HEK293 (cell line): ENCODE measurements at regions not wholly inside any gene's neighbourhood (a gene's known extent, or its start where the extent isn't known, plus 50 kb on each side); places are given as distances from the start of the nearest gene placed in this dataset.
A peak's percentile ranks its signal among the peaks of the same experiment; 100 is the strongest.

ENCODE experiments used
- CTCF ChIA-PET: fragments of 350-600 bp; formaldehyde crosslinking; extraction: SDS; loops from one replicate; lab custom pipeline; 2021; ENCODE audit warnings: antibody characterized with exemption; lab: Yijun Ruan, JAX
- POLR2A ChIA-PET: fragments of 300-600 bp; formaldehyde crosslinking; extraction: SDS; loops from one replicate; lab custom pipeline; 2020; ENCODE audit warnings: antibody characterized with exemption, inconsistent platforms; lab: Yijun Ruan, JAX
- H3K27ac ChIP-seq: fragments of 200-500 bp; sonication (Bioruptor generic); 2 replicates; pipeline ENCODE4 v1.5.1; 2014; ENCODE audit warnings: low read depth, low read length, control low read depth, inconsistent platforms; ENCODE audit errors: extremely low read depth
- H3K36me3 ChIP-seq, 2 experiments: fragments of 200-500 bp in 1 of 2; sonication (Bioruptor generic) in 1 of 2; 1 replicate in 1 of 2; 2 replicates in 1 of 2; pipeline ENCODE4 v1.5.1; 2014 to 2017; ENCODE audit warnings: inconsistent platforms in 2 of 2, low read length in 2 of 2; ENCODE audit not compliant: control insufficient read depth in 2 of 2, insufficient read depth in 1 of 2
- H3K4me1 ChIP-seq: fragments of 200-500 bp; sonication (Bioruptor generic); 2 replicates; pipeline ENCODE4 v1.5.1; 2014; ENCODE audit warnings: mild to moderate bottlenecking, low read length, inconsistent platforms; ENCODE audit not compliant: control insufficient read depth, insufficient read depth
- H3K4me3 ChIP-seq: 2 replicates; pipeline ENCODE4 v1.5.1; 2011; ENCODE audit warnings: low read depth, mild to moderate bottlenecking, control low read depth, low read length, moderate library complexity
- H3K9me3 ChIP-seq: fragments of 200-500 bp; sonication (Bioruptor generic); 2 replicates; pipeline ENCODE4 v1.5.1; 2014; ENCODE audit warnings: low read depth, low read length, inconsistent platforms; ENCODE audit not compliant: control insufficient read depth, insufficient read depth
- BCL6B ChIP-seq: fragments of 450-650 bp; formaldehyde crosslinking; IDR thresholded peaks from 2 replicates; pipeline ENCODE4 v1.5.1; 2017; ENCODE audit warnings: missing biosample characterization, missing genetic modification characterization
- REPIN1 ChIP-seq: fragments of 450-650 bp; formaldehyde crosslinking; IDR thresholded peaks from 2 replicates; pipeline ENCODE4 v1.5.1; 2017; ENCODE audit warnings: missing biosample characterization, missing genetic modification characterization, low read depth
- TRIM28 ChIP-seq: IDR thresholded peaks from 2 replicates; pipeline ENCODE4 v1.6.1; 2011; ENCODE audit warnings: low read length, control low read depth, borderline replicate concordance
- WT1 ChIP-seq: fragments of 450-650 bp; formaldehyde crosslinking; IDR thresholded peaks from 2 replicates; pipeline ENCODE4 v1.5.1; 2016; ENCODE audit warnings: missing biosample characterization, missing genetic modification characterization
- ZNF138 ChIP-seq: fragments of 450-650 bp; formaldehyde crosslinking; IDR thresholded peaks from 2 replicates; pipeline ENCODE4 v1.5.1; 2016; ENCODE audit warnings: missing biosample characterization, missing genetic modification characterization, borderline replicate concordance
- ZNF155 ChIP-seq: fragments of 450-650 bp; formaldehyde crosslinking; IDR thresholded peaks from 2 replicates; pipeline ENCODE4 v1.5.1; 2016; ENCODE audit warnings: missing biosample characterization, missing genetic modification characterization
- ZNF239 ChIP-seq: fragments of 450-650 bp; formaldehyde crosslinking; IDR thresholded peaks from 2 replicates; pipeline ENCODE4 v1.5.1; 2016; ENCODE audit warnings: missing biosample characterization, missing genetic modification characterization
- ZNF280D ChIP-seq: fragments of 450-650 bp; formaldehyde crosslinking; IDR thresholded peaks from 2 replicates; pipeline ENCODE4 v1.5.1; 2016; ENCODE audit warnings: missing biosample characterization, missing genetic modification characterization
- ZNF335 ChIP-seq: fragments of 450-650 bp; formaldehyde crosslinking; conservative IDR thresholded peaks from 2 replicates; pipeline ENCODE4 v1.5.1; 2016; ENCODE audit warnings: missing biosample characterization, missing genetic modification characterization
- ZNF404 ChIP-seq: fragments of 450-650 bp; formaldehyde crosslinking; IDR thresholded peaks from 2 replicates; pipeline ENCODE4 v1.5.1; 2017; ENCODE audit warnings: missing biosample characterization, missing genetic modification characterization
- ZNF513 ChIP-seq: fragments of 450-650 bp; IDR thresholded peaks from 2 replicates; pipeline ENCODE4 v1.5.1; 2018; ENCODE audit warnings: missing biosample characterization, missing genetic modification characterization
- ZNF624 ChIP-seq: fragments of 450-650 bp; formaldehyde crosslinking; IDR thresholded peaks from 2 replicates; pipeline ENCODE4 v1.5.1; 2017; ENCODE audit warnings: missing biosample characterization, missing genetic modification characterization
- ZNF626 ChIP-seq: fragments of 450-650 bp; sonication (Bioruptor Pico); formaldehyde crosslinking; IDR thresholded peaks from 2 replicates; pipeline ENCODE4 v1.5.1; 2018; ENCODE audit warnings: missing biosample characterization, missing genetic modification characterization, inconsistent platforms
- ZNF701 ChIP-seq: fragments of 450-650 bp; formaldehyde crosslinking; IDR thresholded peaks from 2 replicates; pipeline ENCODE4 v1.5.1; 2016; ENCODE audit warnings: missing biosample characterization, missing genetic modification characterization
- ZNF776 ChIP-seq: fragments of 450-650 bp; formaldehyde crosslinking; IDR thresholded peaks from 2 replicates; pipeline ENCODE4 v1.5.0; 2017; ENCODE audit warnings: missing biosample characterization, missing genetic modification characterization, borderline replicate concordance
- ZSCAN16 ChIP-seq: fragments of 450-650 bp; formaldehyde crosslinking; IDR thresholded peaks from 2 replicates; pipeline ENCODE4 v1.5.1; 2016; ENCODE audit warnings: missing biosample characterization, missing genetic modification characterization
- TF ChIP-seq, protein P1 (sequence below): fragments of 450-650 bp; formaldehyde crosslinking; IDR thresholded peaks from 2 replicates; pipeline ENCODE4 v1.5.1; 2016; ENCODE audit warnings: missing biosample characterization, missing genetic modification characterization
- TF ChIP-seq, protein P2 (sequence below): fragments of 450-650 bp; formaldehyde crosslinking; IDR thresholded peaks from 2 replicates; pipeline ENCODE4 v1.5.1; 2017; ENCODE audit warnings: missing biosample characterization, missing genetic modification characterization

- CTCF ChIA-PET: no interaction called here
Measured at GRCh38 chr2:41197781-41198180, 745.9 kb upstream of the SLC8A1 start.

DNA sequence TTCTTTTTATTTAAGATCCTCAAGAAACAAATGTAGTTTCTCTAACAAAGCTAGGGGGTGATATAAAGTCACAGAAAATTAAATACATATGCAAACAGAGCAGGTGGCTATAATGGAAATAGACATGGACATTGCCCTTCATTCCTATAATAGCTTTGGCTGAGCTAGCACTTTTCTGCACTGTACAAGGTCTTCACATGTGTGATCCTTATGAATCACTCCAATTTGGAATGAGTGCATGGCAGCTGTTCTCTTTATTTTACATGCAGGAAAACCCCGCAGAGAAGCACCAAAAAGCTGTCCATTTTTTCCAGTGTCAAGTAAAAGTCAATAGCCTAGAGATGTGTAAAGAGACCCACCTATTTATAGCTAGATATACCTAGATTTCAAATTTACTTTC lies 747.4 kb upstream of the SLC8A1 start:
- H3K4me3 ChIP-seq: no peak overlapping the region
- H3K36me3 ChIP-seq: no peaks in the 10 kb centered on the region
- H3K27ac ChIP-seq: no peak overlapping the region
- H3K4me1 ChIP-seq: no peaks in the 10 kb centered on the region
- CTCF ChIA-PET: interaction anchor here (0.5 kb wide), 1 partner anchor 14 kb away, joined by 3 read pairs; no protein-coding TSS in a partner anchor
- POLR2A ChIA-PET: no interaction called here
- no peaks in the 10 kb centered on the region for H3K9me3 ChIP-seq
- no peak for TF ChIP-seq ZSCAN16 (tag by site-specific recombination)
- no peak for TF ChIP-seq ZNF155 (tag by site-specific recombination)
- no peak for TF ChIP-seq ZNF404
- TF ChIP-seq WT1: no peak
- TF ChIP-seq ZNF513: no peak
- no peak for TF ChIP-seq ZNF624
- no peak for TF ChIP-seq ZNF280D (tag by site-specific recombination)
- TF ChIP-seq ZNF776 (tag by site-specific recombination): no peak
- no peak for TF ChIP-seq REPIN1
- no peak for TF ChIP-seq ZNF335 (tag by site-specific recombination)
- no peak for TF ChIP-seq ZNF239 (tag by site-specific recombination)
- TF ChIP-seq TRIM28: no peak
- no peak for TF ChIP-seq ZNF138 (tag by site-specific recombination)
- no peak for TF ChIP-seq BCL6B
- TF ChIP-seq ZNF626: no peak
- no peak for TF ChIP-seq ZNF701 (tag by site-specific recombination)

More at GRCh38 chr2:41197781-41198180, 745.9 kb upstream of the SLC8A1 start:
- Histone ChIP-seq H3K4me3 (no peak overlapping the region), H3K36me3 (no peaks in the 10 kb centered on the region), H3K4me1 (no peaks in the 10 kb centered on the region), H3K9me3 (no peaks in the 10 kb centered on the region), H3K27ac (no peak overlapping the region)
- TF ChIP-seq, protein P1, sequence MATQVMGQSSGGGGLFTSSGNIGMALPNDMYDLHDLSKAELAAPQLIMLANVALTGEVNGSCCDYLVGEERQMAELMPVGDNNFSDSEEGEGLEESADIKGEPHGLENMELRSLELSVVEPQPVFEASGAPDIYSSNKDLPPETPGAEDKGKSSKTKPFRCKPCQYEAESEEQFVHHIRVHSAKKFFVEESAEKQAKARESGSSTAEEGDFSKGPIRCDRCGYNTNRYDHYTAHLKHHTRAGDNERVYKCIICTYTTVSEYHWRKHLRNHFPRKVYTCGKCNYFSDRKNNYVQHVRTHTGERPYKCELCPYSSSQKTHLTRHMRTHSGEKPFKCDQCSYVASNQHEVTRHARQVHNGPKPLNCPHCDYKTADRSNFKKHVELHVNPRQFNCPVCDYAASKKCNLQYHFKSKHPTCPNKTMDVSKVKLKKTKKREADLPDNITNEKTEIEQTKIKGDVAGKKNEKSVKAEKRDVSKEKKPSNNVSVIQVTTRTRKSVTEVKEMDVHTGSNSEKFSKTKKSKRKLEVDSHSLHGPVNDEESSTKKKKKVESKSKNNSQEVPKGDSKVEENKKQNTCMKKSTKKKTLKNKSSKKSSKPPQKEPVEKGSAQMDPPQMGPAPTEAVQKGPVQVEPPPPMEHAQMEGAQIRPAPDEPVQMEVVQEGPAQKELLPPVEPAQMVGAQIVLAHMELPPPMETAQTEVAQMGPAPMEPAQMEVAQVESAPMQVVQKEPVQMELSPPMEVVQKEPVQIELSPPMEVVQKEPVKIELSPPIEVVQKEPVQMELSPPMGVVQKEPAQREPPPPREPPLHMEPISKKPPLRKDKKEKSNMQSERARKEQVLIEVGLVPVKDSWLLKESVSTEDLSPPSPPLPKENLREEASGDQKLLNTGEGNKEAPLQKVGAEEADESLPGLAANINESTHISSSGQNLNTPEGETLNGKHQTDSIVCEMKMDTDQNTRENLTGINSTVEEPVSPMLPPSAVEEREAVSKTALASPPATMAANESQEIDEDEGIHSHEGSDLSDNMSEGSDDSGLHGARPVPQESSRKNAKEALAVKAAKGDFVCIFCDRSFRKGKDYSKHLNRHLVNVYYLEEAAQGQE (tag by site-specific recombination): peak; percentile 54; the same call in 1 of the 2 replicates
- TF ChIP-seq, protein P2, sequence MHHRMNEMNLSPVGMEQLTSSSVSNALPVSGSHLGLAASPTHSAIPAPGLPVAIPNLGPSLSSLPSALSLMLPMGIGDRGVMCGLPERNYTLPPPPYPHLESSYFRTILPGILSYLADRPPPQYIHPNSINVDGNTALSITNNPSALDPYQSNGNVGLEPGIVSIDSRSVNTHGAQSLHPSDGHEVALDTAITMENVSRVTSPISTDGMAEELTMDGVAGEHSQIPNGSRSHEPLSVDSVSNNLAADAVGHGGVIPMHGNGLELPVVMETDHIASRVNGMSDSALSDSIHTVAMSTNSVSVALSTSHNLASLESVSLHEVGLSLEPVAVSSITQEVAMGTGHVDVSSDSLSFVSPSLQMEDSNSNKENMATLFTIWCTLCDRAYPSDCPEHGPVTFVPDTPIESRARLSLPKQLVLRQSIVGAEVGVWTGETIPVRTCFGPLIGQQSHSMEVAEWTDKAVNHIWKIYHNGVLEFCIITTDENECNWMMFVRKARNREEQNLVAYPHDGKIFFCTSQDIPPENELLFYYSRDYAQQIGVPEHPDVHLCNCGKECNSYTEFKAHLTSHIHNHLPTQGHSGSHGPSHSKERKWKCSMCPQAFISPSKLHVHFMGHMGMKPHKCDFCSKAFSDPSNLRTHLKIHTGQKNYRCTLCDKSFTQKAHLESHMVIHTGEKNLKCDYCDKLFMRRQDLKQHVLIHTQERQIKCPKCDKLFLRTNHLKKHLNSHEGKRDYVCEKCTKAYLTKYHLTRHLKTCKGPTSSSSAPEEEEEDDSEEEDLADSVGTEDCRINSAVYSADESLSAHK: no peak
- POLR2A ChIA-PET: no interaction called here
